DOHH2 (cell line): ENCODE measurements at regions not wholly inside any gene's neighbourhood (a gene's known extent, or its start where the extent isn't known, plus 50 kb on each side); places are given as distances from the start of the nearest gene placed in this dataset.

Experiments used
- H3F3A ChIP-seq: fragments of 200-600 bp; sonication (generic), shearing (Covaris generic); 2 replicates; pipeline ENCODE4 v1.6.0; 2016; ENCODE audit warnings: antibody characterized with exemption, mild to moderate bottlenecking; ENCODE audit not compliant: control insufficient read depth, insufficient read depth
- H3K27ac ChIP-seq: fragments of 200-600 bp; sonication (generic); 2 replicates; pipeline ENCODE4 v1.5.1; 2014; ENCODE audit warnings: low read depth, mild to moderate bottlenecking, low read length, moderate library complexity
- H3K27me3 ChIP-seq: fragments of 200-600 bp; sonication (generic); 2 replicates; pipeline ENCODE4 v1.6.1; 2014; ENCODE audit warnings: mild to moderate bottlenecking, low read length, mixed read lengths; ENCODE audit not compliant: control insufficient read depth
- H3K36me3 ChIP-seq: fragments of 200-600 bp; sonication (generic); 2 replicates; pipeline ENCODE4 v1.6.1; 2014; ENCODE audit warnings: mild to moderate bottlenecking, low read length, moderate library complexity, mixed read lengths; ENCODE audit not compliant: control insufficient read depth
- H3K4me1 ChIP-seq: fragments of 200-600 bp; sonication (generic); 2 replicates; pipeline ENCODE4 v1.6.1; 2014; ENCODE audit warnings: mild to moderate bottlenecking, low read length, mixed read lengths; ENCODE audit not compliant: control insufficient read depth
- H3K4me2 ChIP-seq: fragments of 200-600 bp; sonication (generic); 2 replicates; pipeline ENCODE4 v1.6.0; 2014; ENCODE audit warnings: mild to moderate bottlenecking, low read length, moderate library complexity
- H3K4me3 ChIP-seq: fragments of 200-600 bp; sonication (generic); 2 replicates; pipeline ENCODE4 v1.5.1; 2014; ENCODE audit warnings: mild to moderate bottlenecking, low read length, mixed read lengths
- H3K79me2 ChIP-seq: fragments of 200-600 bp; sonication (generic); 2 replicates; pipeline ENCODE4 v1.6.1; 2014; ENCODE audit warnings: mild to moderate bottlenecking, low read length, mixed read lengths; ENCODE audit not compliant: control insufficient read depth
- H3K9me2 ChIP-seq: fragments of 200-600 bp; sonication (generic); replicated peaks from 2 replicates; pipeline ENCODE4 v1.6.1; 2014; ENCODE audit warnings: mild to moderate bottlenecking, low read length, mixed read lengths; ENCODE audit not compliant: control insufficient read depth
- H3K9me3 ChIP-seq: fragments of 200-600 bp; sonication (generic); 2 replicates; pipeline ENCODE4 v1.6.1; 2014; ENCODE audit warnings: antibody characterized with exemption, low read length, mixed read lengths; ENCODE audit not compliant: control insufficient read depth, insufficient read depth
- H4K20me1 ChIP-seq: fragments of 200-600 bp; sonication (generic); 2 replicates; pipeline ENCODE4 v1.6.0; 2014; ENCODE audit warnings: low read depth, mild to moderate bottlenecking, antibody characterized with exemption, low read length, moderate library complexity; ENCODE audit not compliant: control insufficient read depth, insufficient read depth
- EZH2phosphoT487 ChIP-seq: fragments of 200-600 bp; sonication (generic); IDR thresholded peaks from 2 replicates; pipeline ENCODE4 v1.6.1; 2017; ENCODE audit warnings: borderline replicate concordance, mild to moderate bottlenecking, antibody characterized with exemption, low read length, moderate library complexity, mixed read lengths
- TF ChIP-seq, protein P1 (sequence below): fragments of 200-600 bp; sonication (generic); IDR thresholded peaks from one replicate; pipeline ENCODE4 v1.5.1; 2014; ENCODE audit warnings: antibody characterized with exemption, mild to moderate bottlenecking, low read depth, low read length; ENCODE audit not compliant: poor library complexity, severe bottlenecking

DNA sequence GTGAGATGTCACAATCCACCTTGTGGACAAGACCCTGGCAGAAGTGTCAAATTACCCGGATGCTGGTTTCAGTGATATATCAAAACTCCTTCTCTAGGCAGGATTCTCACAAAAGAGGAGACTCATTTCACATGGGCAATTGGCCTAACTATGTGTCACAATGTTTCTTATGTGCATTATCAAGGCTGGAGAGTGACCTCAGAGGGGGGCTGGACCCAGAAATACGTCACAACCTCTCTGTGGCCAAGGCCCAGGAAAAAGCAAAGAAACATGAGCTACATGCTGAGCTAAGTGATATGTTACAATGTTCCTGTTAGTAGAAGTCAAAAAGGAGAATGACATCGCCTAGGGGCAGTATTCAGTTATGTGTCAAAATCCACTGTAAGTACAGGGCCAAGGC is 1031.2 kb upstream of the AMELY start:
- H3K9me2 ChIP-seq: no peaks in the 10 kb centered on the region
- no peaks in the 10 kb centered on the region for H3K36me3 ChIP-seq
- H3K4me3 ChIP-seq: no peak overlapping the region
- H4K20me1 ChIP-seq: no peaks in the 10 kb centered on the region
- H3K4me2 ChIP-seq: no peak overlapping the region
- H3K27ac ChIP-seq: no peak overlapping the region
- no peaks in the 10 kb centered on the region for H3K79me2 ChIP-seq
- no peaks in the 10 kb centered on the region for H3K27me3 ChIP-seq
- no peaks in the 10 kb centered on the region for H3F3A ChIP-seq
- no peaks in the 10 kb centered on the region for H3K4me1 ChIP-seq
- H3K9me3 ChIP-seq: no peaks in the 10 kb centered on the region
- no peak for TF ChIP-seq EZH2phosphoT487
- TF ChIP-seq, protein P1, sequence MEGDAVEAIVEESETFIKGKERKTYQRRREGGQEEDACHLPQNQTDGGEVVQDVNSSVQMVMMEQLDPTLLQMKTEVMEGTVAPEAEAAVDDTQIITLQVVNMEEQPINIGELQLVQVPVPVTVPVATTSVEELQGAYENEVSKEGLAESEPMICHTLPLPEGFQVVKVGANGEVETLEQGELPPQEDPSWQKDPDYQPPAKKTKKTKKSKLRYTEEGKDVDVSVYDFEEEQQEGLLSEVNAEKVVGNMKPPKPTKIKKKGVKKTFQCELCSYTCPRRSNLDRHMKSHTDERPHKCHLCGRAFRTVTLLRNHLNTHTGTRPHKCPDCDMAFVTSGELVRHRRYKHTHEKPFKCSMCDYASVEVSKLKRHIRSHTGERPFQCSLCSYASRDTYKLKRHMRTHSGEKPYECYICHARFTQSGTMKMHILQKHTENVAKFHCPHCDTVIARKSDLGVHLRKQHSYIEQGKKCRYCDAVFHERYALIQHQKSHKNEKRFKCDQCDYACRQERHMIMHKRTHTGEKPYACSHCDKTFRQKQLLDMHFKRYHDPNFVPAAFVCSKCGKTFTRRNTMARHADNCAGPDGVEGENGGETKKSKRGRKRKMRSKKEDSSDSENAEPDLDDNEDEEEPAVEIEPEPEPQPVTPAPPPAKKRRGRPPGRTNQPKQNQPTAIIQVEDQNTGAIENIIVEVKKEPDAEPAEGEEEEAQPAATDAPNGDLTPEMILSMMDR: no peak

DNA sequence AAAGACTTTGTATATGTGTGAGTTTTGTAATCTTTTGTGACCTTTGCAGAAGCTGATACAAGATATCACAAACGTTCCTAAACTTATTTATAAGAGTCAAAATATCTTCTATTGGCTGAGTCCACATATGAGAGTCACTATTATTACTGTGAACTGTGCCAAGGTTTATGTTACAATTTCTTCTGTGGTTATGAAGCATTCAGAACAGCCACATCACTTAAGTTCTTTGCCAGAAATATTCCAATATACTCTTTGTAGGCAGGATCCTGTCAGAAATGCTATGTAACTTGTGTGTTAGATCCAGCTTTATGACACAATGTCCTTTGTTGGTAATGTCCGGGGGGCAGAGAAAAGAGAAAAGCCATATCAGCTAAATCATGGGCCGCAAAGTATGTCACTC is 1030.3 kb upstream of the AMELY start:
- Histone ChIP-seq H3K79me2 (no peaks in the 10 kb centered on the region), H3K4me3 (no peak overlapping the region), H3K9me3 (no peaks in the 10 kb centered on the region), H3K27me3 (no peaks in the 10 kb centered on the region), H3K4me2 (no peak overlapping the region), H3K9me2 (no peaks in the 10 kb centered on the region), H3K4me1 (no peaks in the 10 kb centered on the region), H3K27ac (no peak overlapping the region), H3K36me3 (no peaks in the 10 kb centered on the region), H3F3A (no peaks in the 10 kb centered on the region), H4K20me1 (no peaks in the 10 kb centered on the region)
- TF ChIP-seq, protein P1: no peak
- TF ChIP-seq EZH2phosphoT487: no peak

- TF ChIP-seq, protein P1: no peak
- TF ChIP-seq EZH2phosphoT487: no peak
- Histone ChIP-seq H3K4me1 (no peaks in the 10 kb centered on the region), H3K36me3 (no peaks in the 10 kb centered on the region)
Observed at GRCh38 chrY:7938982-7939718, 1027.6 kb upstream of the AMELY start.

More at GRCh38 chrY:7938982-7939718, 1027.6 kb upstream of the AMELY start:
- H3K79me2 ChIP-seq: no peaks in the 10 kb centered on the region
- no peaks in the 10 kb centered on the region for H3K9me2 ChIP-seq
- H3K4me2 ChIP-seq: no peak overlapping the region
- no peaks in the 10 kb centered on the region for H4K20me1 ChIP-seq
- no peaks in the 10 kb centered on the region for H3K27me3 ChIP-seq
- H3F3A ChIP-seq: no peaks in the 10 kb centered on the region
- H3K27ac ChIP-seq: no peak overlapping the region
- no peak overlapping the region for H3K4me3 ChIP-seq
- H3K9me3 ChIP-seq: no peaks in the 10 kb centered on the region
